22Rv1 (cell line): ENCODE measurements at regions not wholly inside any gene's neighbourhood (a gene's known extent, or its start where the extent isn't known, plus 50 kb on each side); places are given as distances from the start of the nearest gene placed in this dataset.

Source experiments
- CTCF ChIP-seq: fragments of 450-650 bp; IDR thresholded peaks from 2 replicates; pipeline ENCODE4 v1.5.1; 2017; ENCODE audit warnings: mild to moderate bottlenecking
- ZFX ChIP-seq: fragments of 450-650 bp; IDR thresholded peaks from 2 replicates; pipeline ENCODE4 v1.6.1; 2017; ENCODE audit warnings: antibody characterized with exemption, borderline replicate concordance

GRCh38 chr5:114686356-114686755 is 324.5 kb downstream of the KCNN2 start:
- no peak for TF ChIP-seq CTCF
- TF ChIP-seq ZFX = no peak
